ENCODE measurements at regions not wholly inside any gene's neighbourhood (a gene's known extent, or its start where the extent isn't known, plus 50 kb on each side); places are given as distances from the start of the nearest gene placed in this dataset.

GRCh38 chr12:115101520-115101919 is 417.5 kb upstream of the TBX3 start:
- ChIA-PET CTCF (no interaction called here), POLR2A (no interaction called here)
- no peak for DNase-seq
- no peaks in the 10 kb centered on the region for H3K4me1 ChIP-seq (ENCODE audit: control extremely low read depth in 1 of 4, control insufficient read depth in 4 of 4, insufficient read depth in 4 of 4, low read length in 3 of 4)
- H3K4me3 ChIP-seq (ENCODE audit: control insufficient read depth in 1 of 7, extremely low read depth in 1 of 7, insufficient read depth in 4 of 7, low read depth in 2 of 7, low read length in 6 of 7): no peak overlapping the region
- H3K27me3 ChIP-seq (replicated peaks in 2 of 5; ENCODE audit: control insufficient read depth in 4 of 5, insufficient read depth in 5 of 5, low read length in 4 of 5): no peaks in the 10 kb centered on the region
- no CpG with 5 or more reads among the region's 1 CpG for WGBS (ENCODE audit: insufficient coverage)
- H3K36me3 ChIP-seq (ENCODE audit: control insufficient read depth in 4 of 4, insufficient read depth in 4 of 4, low read length in 3 of 4): no peaks in the 10 kb centered on the region
- no peak overlapping the region for H3K27ac ChIP-seq (ENCODE audit: insufficient read depth in 1 of 2, low read depth in 1 of 2, low read length in 2 of 2, poor library complexity in 1 of 2, severe bottlenecking in 2 of 2)
- no peaks in the 10 kb centered on the region for H3K9me3 ChIP-seq (ENCODE audit: control extremely low read depth in 1 of 5, control insufficient read depth in 4 of 5, insufficient read depth in 2 of 5, low read depth in 1 of 5, low read length in 4 of 5)

GRCh38 chr12:115097416-115097815 is 413.4 kb upstream of the TBX3 start:
- POLR2A ChIA-PET: no interaction called here
- no peaks in the 10 kb centered on the region for H3K36me3 ChIP-seq (ENCODE audit: control insufficient read depth in 4 of 4, insufficient read depth in 4 of 4, low read length in 3 of 4)

DNA sequence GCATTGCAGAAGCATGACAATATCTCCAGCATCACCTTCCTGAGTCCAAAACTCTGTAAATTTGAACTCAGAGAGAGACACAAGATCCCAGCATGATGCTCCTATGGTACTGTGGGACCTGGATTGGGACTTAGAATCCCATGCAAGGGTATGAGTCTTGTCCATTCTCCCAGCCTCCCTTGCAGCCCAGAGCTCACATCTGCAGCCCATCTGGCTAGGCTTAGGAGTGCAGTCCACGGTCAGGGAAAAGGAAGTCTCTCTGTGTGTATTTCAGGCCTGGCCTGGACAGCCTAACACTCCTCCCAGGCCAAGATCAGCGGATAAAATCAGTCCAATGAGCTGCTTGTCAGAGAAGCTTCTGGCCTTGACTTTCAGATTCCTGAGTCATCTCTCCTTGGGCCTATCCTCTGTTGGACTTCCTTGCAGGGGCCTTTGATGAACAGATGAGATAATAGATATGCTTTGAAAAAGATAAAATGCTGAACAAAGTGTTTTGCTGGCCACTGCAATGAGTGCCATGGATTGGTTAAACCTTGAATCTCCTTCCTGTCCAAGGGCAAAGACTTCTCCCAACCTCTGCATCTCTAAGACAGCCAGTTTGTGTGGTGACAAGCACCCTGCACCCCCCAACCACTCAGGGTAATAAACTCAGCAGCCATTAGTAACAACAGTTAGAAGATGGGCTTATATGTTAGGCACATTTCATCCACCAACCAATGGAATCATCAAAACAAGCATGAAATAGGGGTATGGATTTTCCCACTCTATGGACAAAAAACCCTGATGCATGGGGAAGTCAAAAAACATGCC is 412.8 kb upstream of the TBX3 start:
- 86% methylated on average over 2 of the region's 2 CpGs for WGBS (ENCODE audit: insufficient coverage)
- Histone ChIP-seq H3K4me3 (ENCODE audit: control insufficient read depth in 1 of 7, extremely low read depth in 1 of 7, insufficient read depth in 4 of 7, low read depth in 2 of 7, low read length in 6 of 7) (no peak overlapping the region), H3K27me3 (replicated peaks in 2 of 5; ENCODE audit: control insufficient read depth in 4 of 5, insufficient read depth in 5 of 5, low read length in 4 of 5) (no peaks in the 10 kb centered on the region), H3K36me3 (ENCODE audit: control insufficient read depth in 4 of 4, insufficient read depth in 4 of 4, low read length in 3 of 4) (no peaks in the 10 kb centered on the region), H3K27ac (ENCODE audit: insufficient read depth in 1 of 2, low read depth in 1 of 2, low read length in 2 of 2, poor library complexity in 1 of 2, severe bottlenecking in 2 of 2) (no peak overlapping the region), H3K4me1 (ENCODE audit: control extremely low read depth in 1 of 4, control insufficient read depth in 4 of 4, insufficient read depth in 4 of 4, low read length in 3 of 4) (no peaks in the 10 kb centered on the region), H3K9me3 (ENCODE audit: control extremely low read depth in 1 of 5, control insufficient read depth in 4 of 5, insufficient read depth in 2 of 5, low read depth in 1 of 5, low read length in 4 of 5) (no peaks in the 10 kb centered on the region)
- ChIA-PET POLR2A (no interaction called here), CTCF (no interaction called here)
- no peak for DNase-seq

More at GRCh38 chr12:115097416-115097815, 413.4 kb upstream of the TBX3 start:
- Histone ChIP-seq H3K27ac (ENCODE audit: insufficient read depth in 1 of 2, low read depth in 1 of 2, low read length in 2 of 2, poor library complexity in 1 of 2, severe bottlenecking in 2 of 2) (no peak overlapping the region), H3K4me1 (ENCODE audit: control extremely low read depth in 1 of 4, control insufficient read depth in 4 of 4, insufficient read depth in 4 of 4, low read length in 3 of 4) (no peaks in the 10 kb centered on the region), H3K4me3 (ENCODE audit: control insufficient read depth in 1 of 7, extremely low read depth in 1 of 7, insufficient read depth in 4 of 7, low read depth in 2 of 7, low read length in 6 of 7) (no peak overlapping the region), H3K9me3 (ENCODE audit: control extremely low read depth in 1 of 5, control insufficient read depth in 4 of 5, insufficient read depth in 2 of 5, low read depth in 1 of 5, low read length in 4 of 5) (no peaks in the 10 kb centered on the region), H3K27me3 (replicated peaks in 2 of 5; ENCODE audit: control insufficient read depth in 4 of 5, insufficient read depth in 5 of 5, low read length in 4 of 5) (no peaks in the 10 kb centered on the region)
- CTCF ChIA-PET: no interaction called here
- WGBS (ENCODE audit: insufficient coverage): 98% methylated on average over 5 of the region's 5 CpGs
- no peak for DNase-seq

DNA sequence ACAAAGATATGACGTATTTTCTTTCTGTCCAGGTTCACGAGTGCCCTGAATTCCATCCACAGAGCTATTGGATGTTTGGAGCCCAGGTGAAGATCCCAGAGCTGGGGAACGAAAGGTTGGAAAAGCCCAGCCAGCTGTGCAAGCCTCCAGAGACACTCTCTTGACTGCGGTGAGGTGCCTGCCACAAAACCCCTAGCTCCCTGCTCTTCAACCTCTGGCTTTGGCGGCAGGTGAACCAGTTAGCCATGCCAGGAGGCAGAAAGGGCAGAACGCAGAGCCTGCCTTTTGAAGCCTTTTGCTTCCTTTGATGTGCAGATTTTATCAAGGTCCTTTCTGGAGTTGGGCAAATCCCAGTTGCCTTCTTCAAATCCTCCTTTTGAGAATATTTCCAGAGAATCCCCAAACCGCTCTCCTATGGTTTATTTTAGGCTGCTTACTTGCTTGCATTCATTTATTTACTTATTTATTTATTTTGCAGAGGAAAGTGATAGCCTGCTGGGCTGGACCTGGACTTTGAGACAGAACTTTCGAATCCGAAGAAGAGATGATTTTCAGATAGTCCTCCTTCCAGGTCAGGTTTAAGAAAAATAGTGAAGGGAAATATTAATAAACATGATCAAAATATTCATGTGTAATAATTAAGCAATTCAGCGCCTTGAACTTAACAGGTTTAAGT is 411.2 kb upstream of the TBX3 start:
- ChIA-PET POLR2A (no interaction called here), CTCF (no interaction called here)
- no peaks in the 10 kb centered on the region for H3K36me3 ChIP-seq (ENCODE audit: control insufficient read depth in 4 of 4, insufficient read depth in 4 of 4, low read length in 3 of 4)
- DNase-seq: no peak
- no peaks in the 10 kb centered on the region for H3K27me3 ChIP-seq (replicated peaks in 2 of 5; ENCODE audit: control insufficient read depth in 4 of 5, insufficient read depth in 5 of 5, low read length in 4 of 5)
- no peaks in the 10 kb centered on the region for H3K4me1 ChIP-seq (ENCODE audit: control extremely low read depth in 1 of 4, control insufficient read depth in 4 of 4, insufficient read depth in 4 of 4, low read length in 3 of 4)
- H3K9me3 ChIP-seq (ENCODE audit: control extremely low read depth in 1 of 5, control insufficient read depth in 4 of 5, insufficient read depth in 2 of 5, low read depth in 1 of 5, low read length in 4 of 5): no peaks in the 10 kb centered on the region
- no peak overlapping the region for H3K4me3 ChIP-seq (ENCODE audit: control insufficient read depth in 1 of 7, extremely low read depth in 1 of 7, insufficient read depth in 4 of 7, low read depth in 2 of 7, low read length in 6 of 7)
- no peak overlapping the region for H3K27ac ChIP-seq (ENCODE audit: insufficient read depth in 1 of 2, low read depth in 1 of 2, low read length in 2 of 2, poor library complexity in 1 of 2, severe bottlenecking in 2 of 2)
- WGBS (ENCODE audit: insufficient coverage): 81% methylated on average over 6 of the region's 10 CpGs

DNA sequence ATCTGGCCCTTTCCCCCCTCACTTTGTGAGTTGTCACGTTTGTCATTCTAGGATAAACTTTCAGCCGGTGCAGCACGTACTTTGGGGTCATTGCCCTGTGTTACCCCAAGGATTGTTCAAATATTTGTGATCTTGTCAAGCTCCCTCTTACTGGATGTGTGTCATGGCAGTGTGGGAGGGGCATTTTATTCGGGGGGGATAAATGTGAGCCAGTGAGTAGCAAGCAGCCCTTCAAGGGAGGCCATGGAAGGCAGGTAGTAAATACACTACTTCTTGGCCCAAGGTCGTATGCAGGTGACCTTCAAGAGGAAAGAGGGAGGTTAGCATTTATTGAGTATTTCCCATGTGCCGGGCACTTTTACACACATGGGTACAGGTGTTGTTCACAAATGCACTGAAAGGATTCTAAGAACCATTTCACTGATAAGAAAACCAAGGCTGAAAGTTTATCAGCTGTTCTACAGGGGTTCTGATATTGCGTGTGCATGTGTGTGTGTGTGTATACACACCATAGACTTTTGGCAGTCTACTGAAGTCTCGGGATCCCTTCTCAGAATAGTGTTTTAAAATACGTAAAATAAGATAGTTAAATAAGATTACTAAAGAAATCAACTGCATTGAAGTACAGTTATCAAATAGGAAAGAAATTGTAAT is 410.3 kb upstream of the TBX3 start:
- H3K9me3 ChIP-seq (ENCODE audit: control extremely low read depth in 1 of 5, control insufficient read depth in 4 of 5, insufficient read depth in 2 of 5, low read depth in 1 of 5, low read length in 4 of 5): no peaks in the 10 kb centered on the region
- POLR2A ChIA-PET: no interaction called here
- no peak for DNase-seq
- H3K27ac ChIP-seq (ENCODE audit: insufficient read depth in 1 of 2, low read depth in 1 of 2, low read length in 2 of 2, poor library complexity in 1 of 2, severe bottlenecking in 2 of 2): no peak overlapping the region
- no peaks in the 10 kb centered on the region for H3K4me1 ChIP-seq (ENCODE audit: control extremely low read depth in 1 of 4, control insufficient read depth in 4 of 4, insufficient read depth in 4 of 4, low read length in 3 of 4)
- H3K36me3 ChIP-seq (ENCODE audit: control insufficient read depth in 4 of 4, insufficient read depth in 4 of 4, low read length in 3 of 4): no peaks in the 10 kb centered on the region
- 93% methylated on average over 3 of the region's 9 CpGs for WGBS (ENCODE audit: insufficient coverage)
- CTCF ChIA-PET: no interaction called here
- H3K27me3 ChIP-seq (replicated peaks in 2 of 5; ENCODE audit: control insufficient read depth in 4 of 5, insufficient read depth in 5 of 5, low read length in 4 of 5): no peaks in the 10 kb centered on the region
- H3K4me3 ChIP-seq (ENCODE audit: control insufficient read depth in 1 of 7, extremely low read depth in 1 of 7, insufficient read depth in 4 of 7, low read depth in 2 of 7, low read length in 6 of 7): no peak overlapping the region

DNA sequence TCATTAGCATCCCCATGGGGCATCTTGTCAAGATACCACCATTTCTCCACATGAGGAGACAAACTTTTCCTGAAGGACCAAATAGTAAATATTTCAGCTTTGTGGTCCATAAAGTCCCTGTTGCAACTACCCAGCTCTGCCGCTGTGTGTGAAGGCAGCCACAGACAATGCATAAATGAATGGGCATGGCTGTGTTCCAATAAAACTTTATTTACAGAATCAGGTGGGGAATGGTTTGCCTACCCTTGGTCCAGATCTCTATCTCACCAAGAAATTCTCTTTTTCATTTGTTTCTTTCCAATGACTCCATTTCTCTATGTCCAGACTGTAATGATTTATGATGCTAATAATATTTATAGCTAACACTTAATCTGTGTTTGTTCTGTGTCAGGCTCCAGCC is 409.3 kb upstream of the TBX3 start:
- ChIA-PET POLR2A (no interaction called here), CTCF (no interaction called here)
- no peaks in the 10 kb centered on the region for H3K4me1 ChIP-seq (ENCODE audit: control extremely low read depth in 1 of 4, control insufficient read depth in 4 of 4, insufficient read depth in 4 of 4, low read length in 3 of 4)
- H3K36me3 ChIP-seq (ENCODE audit: control insufficient read depth in 4 of 4, insufficient read depth in 4 of 4, low read length in 3 of 4): no peaks in the 10 kb centered on the region
- no peak for DNase-seq
- H3K9me3 ChIP-seq (ENCODE audit: control extremely low read depth in 1 of 5, control insufficient read depth in 4 of 5, insufficient read depth in 2 of 5, low read depth in 1 of 5, low read length in 4 of 5): no peaks in the 10 kb centered on the region
- peaks cover 0 to 3% (median 0%) of the 10 kb centered on the region in 5 experiments for H3K27me3 ChIP-seq (replicated peaks in 2 of 5; ENCODE audit: control insufficient read depth in 4 of 5, insufficient read depth in 5 of 5, low read length in 4 of 5)
- 100% methylated on average over 1 of the region's 1 CpG for WGBS (ENCODE audit: insufficient coverage)
- no peak overlapping the region for H3K4me3 ChIP-seq (ENCODE audit: control insufficient read depth in 1 of 7, extremely low read depth in 1 of 7, insufficient read depth in 4 of 7, low read depth in 2 of 7, low read length in 6 of 7)
- H3K27ac ChIP-seq (ENCODE audit: insufficient read depth in 1 of 2, low read depth in 1 of 2, low read length in 2 of 2, poor library complexity in 1 of 2, severe bottlenecking in 2 of 2): no peak overlapping the region

DNA sequence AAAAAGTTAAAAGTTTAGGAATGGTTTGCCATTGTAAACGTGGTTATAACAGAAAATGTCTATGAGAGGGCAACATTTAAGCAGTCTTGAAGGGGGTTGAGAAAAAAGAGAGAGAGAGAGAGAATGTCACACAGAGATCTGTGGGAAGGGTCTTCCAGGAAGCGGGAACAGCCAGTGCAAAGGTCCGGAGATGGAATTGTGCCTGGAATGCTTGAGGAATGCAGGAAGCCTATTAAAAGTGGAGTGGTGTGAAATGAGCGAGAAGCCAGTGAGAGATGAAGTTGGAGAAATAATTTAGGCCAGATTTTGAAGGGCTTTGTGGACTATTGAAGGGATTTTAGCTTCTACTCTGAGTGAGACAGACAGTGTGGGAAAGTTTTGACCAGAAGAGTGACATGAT is 406.8 kb upstream of the TBX3 start:
- no peak for DNase-seq
- Histone ChIP-seq H3K4me1 (ENCODE audit: control extremely low read depth in 1 of 4, control insufficient read depth in 4 of 4, insufficient read depth in 4 of 4, low read length in 3 of 4) (no peaks in the 10 kb centered on the region), H3K9me3 (ENCODE audit: control extremely low read depth in 1 of 5, control insufficient read depth in 4 of 5, insufficient read depth in 2 of 5, low read depth in 1 of 5, low read length in 4 of 5) (no peaks in the 10 kb centered on the region), H3K4me3 (ENCODE audit: control insufficient read depth in 1 of 7, extremely low read depth in 1 of 7, insufficient read depth in 4 of 7, low read depth in 2 of 7, low read length in 6 of 7) (no peak overlapping the region), H3K27ac (ENCODE audit: insufficient read depth in 1 of 2, low read depth in 1 of 2, low read length in 2 of 2, poor library complexity in 1 of 2, severe bottlenecking in 2 of 2) (no peak overlapping the region), H3K27me3 (replicated peaks in 2 of 5; ENCODE audit: control insufficient read depth in 4 of 5, insufficient read depth in 5 of 5, low read length in 4 of 5) (peaks cover 0 to 3% (median 0%) of the 10 kb centered on the region in 5 experiments), H3K36me3 (ENCODE audit: control insufficient read depth in 4 of 4, insufficient read depth in 4 of 4, low read length in 3 of 4) (no peaks in the 10 kb centered on the region)
- POLR2A ChIA-PET: no interaction called here
- 83% methylated on average over 4 of the region's 4 CpGs for WGBS (ENCODE audit: insufficient coverage)
- CTCF ChIA-PET: no interaction called here
